GM12891 (cell line): ENCODE measurements at regions not wholly inside any gene's neighbourhood (a gene's known extent, or its start where the extent isn't known, plus 50 kb on each side); places are given as distances from the start of the nearest gene placed in this dataset.

Source experiments
- POLR2A ChIP-seq: IDR thresholded peaks from 2 replicates; pipeline ENCODE4 v1.6.1; 2011; ENCODE audit warnings: low read depth, low read length, control low read depth
- POLR2AphosphoS5 ChIP-seq: IDR thresholded peaks from 2 replicates; pipeline ENCODE4 v1.6.1; 2011; ENCODE audit warnings: low read depth, low read length, control low read depth
- POU2F2 ChIP-seq: IDR thresholded peaks from 2 replicates; pipeline ENCODE4 v1.6.1; 2011; ENCODE audit warnings: low read depth, mild to moderate bottlenecking, control low read depth, low read length, moderate library complexity

- TF ChIP-seq POU2F2 (no peak), POLR2A (no peak), POLR2AphosphoS5 (no peak)
Observed at GRCh38 chr6:22106961-22107360, 189.9 kb downstream of the PRL start.
